Activated T-cell treated with anti-CD3 and anti-CD28 coated beads for 48 hours (primary cell): ENCODE measurements at regions not wholly inside any gene's neighbourhood (a gene's known extent, or its start where the extent isn't known, plus 50 kb on each side); places are given as distances from the start of the nearest gene placed in this dataset.
"Not testable (repeated sequence)": the region's sequence is repeated elsewhere in the genome, so short reads cannot be mapped to it uniquely, and the experiment has no call there.

Source experiments
- DNase-seq: peaks from one replicate; pipeline ENCODE4 v3.0.0-alpha.2; 2020; ENCODE audit warnings: low read depth

GRCh38 chr2:182548031-182548950 is 121.5 kb upstream of the PDE1A start:
- no peak for DNase-seq

DNA sequence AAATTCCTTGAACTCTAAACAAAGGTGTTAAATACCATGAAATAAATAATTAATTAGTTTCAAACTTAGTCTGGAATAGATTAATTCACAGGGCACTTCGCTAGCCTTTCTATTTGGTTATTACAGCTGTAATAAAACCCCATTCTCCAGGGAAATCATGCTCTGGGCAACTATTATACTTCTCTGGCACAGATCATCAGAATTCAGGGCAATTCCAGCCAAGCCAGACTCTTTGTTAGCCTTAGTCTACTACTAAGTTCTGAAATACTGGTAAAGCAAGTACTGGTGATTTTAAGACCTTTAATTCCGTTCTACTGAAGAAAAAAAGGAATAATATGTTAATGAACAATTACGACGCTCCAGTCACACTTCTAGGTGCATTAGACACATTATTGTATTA is 123.4 kb upstream of the PDE1A start:
- DNase-seq: no peak

GRCh38 chr2:182552232-182552631 is 125.4 kb upstream of the PDE1A start:
- not testable (repeated sequence) for DNase-seq

DNA sequence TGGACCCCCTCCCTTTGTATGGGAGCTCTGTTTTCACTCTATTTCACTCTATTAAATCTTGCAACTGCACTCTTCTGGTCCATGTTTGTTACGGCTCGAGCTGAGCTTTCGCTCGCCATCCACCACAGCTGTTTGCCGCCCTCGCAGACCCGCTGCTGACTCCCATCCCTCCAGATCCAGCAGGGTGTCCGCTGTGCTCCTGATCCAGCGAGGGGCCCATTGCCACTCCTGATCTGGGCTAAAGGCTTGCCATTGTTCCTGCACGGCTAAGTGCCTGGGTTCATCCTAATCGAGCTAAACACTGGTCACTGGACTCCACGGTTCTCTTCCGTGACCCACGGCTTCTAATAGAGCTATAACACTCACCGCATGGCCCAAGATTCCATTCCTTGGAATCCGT is 125.9 kb upstream of the PDE1A start:
- not testable (repeated sequence) for DNase-seq

DNA sequence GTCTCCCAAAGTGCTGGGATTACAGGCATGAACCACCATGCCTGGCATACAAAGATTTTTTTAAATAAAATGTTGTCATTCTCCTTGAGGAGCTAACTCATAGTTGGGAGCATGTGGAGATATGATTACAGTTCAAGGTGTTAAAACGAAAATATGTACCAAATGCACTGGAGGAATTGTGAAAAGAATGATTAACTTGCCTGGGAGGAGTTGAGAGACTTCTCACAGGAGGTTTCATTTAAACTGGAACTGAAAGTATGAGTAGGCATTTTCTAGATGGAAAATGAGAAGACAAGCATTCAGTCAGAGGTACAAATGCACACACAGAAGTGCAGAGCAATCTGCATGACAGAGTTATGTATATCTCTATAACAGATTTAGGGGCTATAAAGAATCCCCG is 126.6 kb upstream of the PDE1A start:
- no peak for DNase-seq

- DNase-seq: no peak
Observed at GRCh38 chr2:182554950-182555349, 128.1 kb upstream of the PDE1A start.

GRCh38 chr2:182558564-182558963 is 131.7 kb upstream of the PDE1A start:
- no peak for DNase-seq

DNA sequence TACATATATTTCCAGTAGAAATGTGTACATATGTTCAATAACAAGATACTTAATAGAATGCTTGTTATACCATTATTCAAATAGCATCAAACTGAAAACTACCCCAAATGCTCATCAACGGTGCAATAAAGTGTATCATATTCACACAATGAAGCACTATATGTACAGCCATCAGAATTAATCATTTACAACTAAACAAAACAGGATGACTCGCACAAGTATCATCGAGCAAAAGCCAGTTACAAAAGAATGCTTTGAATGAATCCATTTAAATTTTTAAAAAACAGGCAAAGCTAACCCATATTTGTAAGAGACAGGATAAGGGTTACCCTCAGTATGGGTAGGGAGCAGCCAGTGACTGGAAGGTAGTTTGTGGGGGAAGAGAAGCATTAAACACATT is 132.8 kb upstream of the PDE1A start:
- no peak for DNase-seq

- DNase-seq: no peak
Observed at GRCh38 chr2:182565911-182566567, 139.2 kb upstream of the PDE1A start.

- no peak for DNase-seq
Observed at GRCh38 chr2:182573553-182573952, 142.5 kb upstream of the DNAJC10 start.

DNA sequence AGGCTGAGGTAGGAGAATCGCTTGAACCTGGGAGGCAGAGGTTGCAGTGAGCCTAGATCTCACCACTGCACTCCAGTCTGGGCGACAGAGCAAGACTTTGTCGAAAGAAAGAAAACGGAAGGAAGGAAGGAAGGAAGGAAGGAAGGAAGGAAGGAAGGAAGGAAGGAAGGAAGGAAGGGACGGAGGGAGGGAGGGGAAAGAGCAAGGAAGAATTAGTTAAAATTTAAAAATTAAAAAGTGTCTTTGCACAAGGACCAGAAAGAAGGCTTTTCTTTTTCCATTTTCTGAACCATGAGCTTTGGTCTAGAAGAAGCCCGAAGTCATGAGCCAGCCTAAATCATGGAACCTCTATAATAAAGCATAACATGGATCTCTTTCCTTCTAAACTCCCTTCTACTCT is 138.2 kb upstream of the DNAJC10 start:
- no peak for DNase-seq

DNA sequence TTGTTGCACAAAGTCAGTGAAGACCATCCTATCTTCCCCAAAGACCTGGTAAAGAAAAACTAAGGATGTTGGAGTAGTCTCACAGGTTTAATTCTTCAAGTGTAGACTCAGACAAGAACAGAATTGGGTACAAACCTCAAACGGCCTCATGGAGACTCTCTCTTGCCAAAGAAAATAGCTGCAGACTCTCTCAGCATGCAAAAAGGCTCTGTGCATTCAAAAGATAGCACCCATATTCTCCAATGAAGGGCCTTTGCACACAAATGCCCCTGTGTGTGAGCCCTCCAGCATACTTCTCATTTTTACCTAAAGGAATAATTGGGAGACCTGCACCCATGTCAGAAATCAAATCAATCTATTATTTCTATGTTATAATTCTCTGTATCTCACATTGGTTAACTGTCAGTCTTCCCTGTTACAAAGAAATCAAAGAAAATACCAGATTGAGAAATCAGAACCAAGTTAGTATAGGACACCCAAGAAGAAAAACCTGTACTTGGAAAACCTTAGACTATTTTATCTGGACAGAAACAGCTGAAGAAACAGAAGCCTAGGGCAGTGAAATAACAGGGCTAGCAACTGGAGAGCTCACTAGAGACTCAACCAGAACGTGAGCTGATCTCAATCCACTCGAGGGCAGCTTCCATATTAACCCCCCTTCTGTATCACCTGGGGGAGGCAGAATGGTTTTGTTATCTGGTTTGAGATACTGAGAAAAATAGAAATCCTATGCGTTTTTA is 134.7 kb upstream of the DNAJC10 start:
- no peak for DNase-seq

- DNase-seq: no peak
Observed at GRCh38 chr2:182584462-182584861, 131.6 kb upstream of the DNAJC10 start.

DNA sequence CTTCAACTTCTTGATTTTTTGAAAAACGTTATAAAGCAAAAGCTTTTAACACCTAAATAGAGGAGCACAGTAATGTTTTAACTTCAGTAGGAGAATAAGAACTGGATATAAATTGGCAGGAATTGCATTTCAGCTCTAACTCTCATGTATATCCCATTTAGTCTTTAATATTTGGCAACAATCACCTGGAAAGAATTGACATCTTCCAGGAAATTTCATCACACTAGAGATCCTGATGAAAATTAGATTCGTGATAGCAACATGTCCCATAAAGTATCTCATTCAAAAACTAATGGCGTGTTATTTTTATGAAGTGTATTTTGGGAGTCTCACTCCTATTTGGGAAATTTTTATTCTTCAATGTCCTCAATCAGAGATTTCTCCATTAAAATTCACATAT is 131.1 kb upstream of the DNAJC10 start:
- DNase-seq: no peak

- no peak for DNase-seq
Observed at GRCh38 chr2:182585430-182585829, 130.6 kb upstream of the DNAJC10 start.

DNA sequence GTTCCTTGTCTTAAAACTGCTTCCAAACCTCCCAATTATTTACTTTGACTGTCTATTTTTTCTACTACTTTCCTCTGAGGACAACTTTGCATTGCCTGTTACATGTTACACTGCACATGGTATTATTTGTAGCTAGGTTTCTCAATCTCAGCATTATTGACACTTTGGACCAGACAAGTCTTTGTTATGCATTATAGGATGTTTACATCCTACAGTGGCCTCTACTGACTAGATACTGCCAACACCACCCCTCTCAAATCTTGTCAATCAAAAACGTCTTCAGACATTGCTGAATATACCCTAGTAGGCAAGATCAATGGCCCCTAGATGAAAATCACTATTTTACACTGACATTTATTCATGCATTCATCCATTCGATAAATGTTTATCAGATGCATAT is 129.6 kb upstream of the DNAJC10 start:
- DNase-seq: no peak

DNA sequence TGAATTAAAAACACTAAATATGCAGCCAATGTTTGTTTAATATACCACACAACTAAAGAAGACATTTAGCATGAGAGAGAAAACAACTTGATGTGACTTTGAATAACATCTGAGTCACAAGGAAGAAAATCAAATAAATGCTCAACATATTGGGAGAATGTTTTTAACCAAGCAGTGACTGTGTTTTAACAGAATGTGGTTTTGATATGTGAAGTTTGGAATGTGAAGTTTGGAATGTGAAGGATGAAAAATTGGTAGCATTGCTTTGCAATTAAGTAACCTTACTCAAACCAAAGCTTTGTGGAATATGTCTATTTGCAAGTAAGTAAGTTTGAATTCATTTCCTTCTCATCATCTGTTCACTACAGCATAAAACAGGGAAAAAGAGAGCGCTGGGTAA is 128.2 kb upstream of the DNAJC10 start:
- no peak for DNase-seq

- DNase-seq: no peak
Observed at GRCh38 chr2:182589121-182589520, 126.9 kb upstream of the DNAJC10 start.

GRCh38 chr2:182591774-182592173 is 124.3 kb upstream of the DNAJC10 start:
- DNase-seq: no peak

DNA sequence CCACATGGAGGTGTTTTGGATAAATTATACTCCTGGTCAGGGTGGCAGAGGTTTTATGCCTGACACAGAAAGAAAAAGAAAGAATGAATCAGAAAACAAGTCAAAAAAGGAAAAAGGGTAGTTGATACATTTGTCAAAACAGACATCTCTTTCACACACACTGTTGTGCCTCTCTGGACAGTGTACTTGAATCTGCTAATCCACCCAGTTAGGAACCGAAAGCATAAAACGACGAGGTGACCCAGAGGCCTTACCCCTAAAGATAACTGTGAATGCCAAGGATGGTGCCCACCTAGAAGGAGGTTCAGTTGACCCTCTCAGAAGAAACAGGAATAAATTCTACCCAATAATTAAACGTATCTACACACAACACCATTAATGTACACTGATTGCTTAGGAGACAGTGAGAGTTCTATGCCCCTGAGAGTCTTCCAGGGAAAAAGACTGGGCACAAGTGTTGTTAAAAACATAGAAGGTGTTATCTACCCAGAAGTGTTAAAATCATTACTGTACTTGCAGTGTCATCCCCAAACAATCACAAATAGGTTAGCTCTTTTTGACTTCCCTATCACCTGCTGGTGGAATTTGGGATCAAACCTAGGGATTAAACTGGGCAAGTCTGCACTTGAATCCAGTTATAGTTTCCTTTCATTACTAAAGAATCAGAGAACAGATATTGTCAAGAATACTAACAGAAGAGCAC is 123.2 kb upstream of the DNAJC10 start:
- no peak for DNase-seq

GRCh38 chr2:182593394-182593975 is 122.6 kb upstream of the DNAJC10 start:
- DNase-seq: no peak

- no peak for DNase-seq
Observed at GRCh38 chr2:182594286-182594685, 121.8 kb upstream of the DNAJC10 start.
